ENCODE measurements at regions not wholly inside any gene's neighbourhood (a gene's known extent, or its start where the extent isn't known, plus 50 kb on each side); places are given as distances from the start of the nearest gene placed in this dataset.
"Not testable (repeated sequence)": the region's sequence is repeated elsewhere in the genome, so short reads cannot be mapped to it uniquely, and the experiment has no call there.

DNA sequence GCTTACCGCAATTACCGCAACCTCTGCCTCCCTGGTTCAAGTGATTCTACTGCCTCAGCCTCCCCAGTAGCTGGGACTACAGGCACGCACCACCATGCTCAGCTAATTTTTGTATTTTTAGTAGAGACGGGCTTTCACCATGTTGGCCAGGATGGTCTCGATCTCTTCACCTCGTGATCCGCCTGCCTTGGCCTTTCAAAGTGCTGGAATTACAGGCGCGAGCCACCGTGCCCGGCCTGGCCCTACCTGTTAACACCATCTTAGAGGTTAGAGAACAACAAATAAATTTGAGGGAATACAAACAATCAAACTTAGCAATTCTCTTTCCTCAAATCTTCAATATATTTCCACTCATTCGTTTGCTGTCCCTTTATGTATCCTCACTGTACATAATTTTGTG is 1810.5 kb upstream of the FLRT2 start:
- not testable (repeated sequence) for H3K4me1 ChIP-seq (ENCODE audit: control insufficient read depth, insufficient read depth, low read depth, low read length); H2AK5ac ChIP-seq (ENCODE audit: low read length, severe bottlenecking); H4K91ac ChIP-seq (ENCODE audit: low read length); H2BK15ac ChIP-seq (ENCODE audit: low read depth, poor library complexity, severe bottlenecking); H2AFZ ChIP-seq (ENCODE audit: low read depth, low read length); H3K18ac ChIP-seq (ENCODE audit: low read depth in 1 of 2, low read length in 2 of 2); H2BK12ac ChIP-seq (ENCODE audit: low read length in 2 of 2); H3K79me1 ChIP-seq (replicated peaks; ENCODE audit: low read length, poor library complexity, severe bottlenecking); H3K23ac ChIP-seq (ENCODE audit: low read length in 2 of 2); H3K27me3 ChIP-seq (ENCODE audit: control insufficient read depth in 1 of 2, insufficient read depth in 1 of 2, low read length in 2 of 2); H3K36me3 ChIP-seq (ENCODE audit: control insufficient read depth in 1 of 2, insufficient read depth in 2 of 2, low read depth in 1 of 2, low read length in 2 of 2); H3K4me2 ChIP-seq (ENCODE audit: low read length, poor library complexity, severe bottlenecking); H3K14ac ChIP-seq (ENCODE audit: low read length in 2 of 2); H3K4ac ChIP-seq (ENCODE audit: low read depth in 1 of 2, low read length in 2 of 2); H3K9ac ChIP-seq (ENCODE audit: low read length); H4K8ac ChIP-seq (ENCODE audit: low read length); H3K9me3 ChIP-seq (ENCODE audit: control insufficient read depth, low read length); H2BK120ac ChIP-seq (ENCODE audit: low read depth, low read length); H3K27ac ChIP-seq (ENCODE audit: low read length, poor library complexity, severe bottlenecking); H3K4me3 ChIP-seq (ENCODE audit: insufficient read depth in 1 of 2, low read depth in 1 of 2, low read length in 2 of 2); H2BK5ac ChIP-seq (ENCODE audit: low read depth, low read length, poor library complexity, severe bottlenecking); DNase-seq
- WGBS, result 97% methylated on average over 10 of the region's 12 CpGs

DNA sequence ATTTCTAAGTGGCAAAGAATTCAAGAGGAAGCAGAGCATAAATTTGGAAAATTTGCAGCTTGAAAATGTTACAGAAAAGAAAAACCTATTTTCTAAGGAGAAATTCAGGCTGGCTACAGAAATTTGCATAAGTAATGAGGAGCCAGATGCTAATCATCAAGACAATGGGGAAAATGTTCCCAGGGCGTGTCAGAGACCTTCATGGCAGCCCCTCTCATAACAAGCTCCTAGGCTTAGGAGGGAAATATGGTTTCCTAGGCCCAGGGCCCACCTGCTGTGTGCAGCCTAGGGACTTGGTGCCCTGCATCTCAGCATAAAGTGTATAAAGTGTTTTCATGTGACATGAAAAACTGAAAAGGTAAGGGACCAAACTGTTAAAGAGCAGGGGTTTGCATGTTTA is 1796.3 kb upstream of the FLRT2 start:
- Histone ChIP-seq H3K23ac (ENCODE audit: low read length in 2 of 2) (no peak overlapping the region), H2AK5ac (ENCODE audit: low read length, severe bottlenecking) (no peak overlapping the region), H3K9ac (ENCODE audit: low read length) (no peak overlapping the region), H3K27me3 (ENCODE audit: control insufficient read depth in 1 of 2, insufficient read depth in 1 of 2, low read length in 2 of 2) (no peaks in the 10 kb centered on the region), H2AFZ (ENCODE audit: low read depth, low read length) (no peak overlapping the region), H2BK5ac (ENCODE audit: low read depth, low read length, poor library complexity, severe bottlenecking) (no peak overlapping the region), H3K27ac (ENCODE audit: low read length, poor library complexity, severe bottlenecking) (no peak overlapping the region), H3K4me3 (ENCODE audit: insufficient read depth in 1 of 2, low read depth in 1 of 2, low read length in 2 of 2) (no peak overlapping the region), H3K9me3 (ENCODE audit: control insufficient read depth, low read length) (peaks cover 7% of the 10 kb centered on the region), H4K8ac (ENCODE audit: low read length) (no peak overlapping the region), H3K36me3 (ENCODE audit: control insufficient read depth in 1 of 2, insufficient read depth in 2 of 2, low read depth in 1 of 2, low read length in 2 of 2) (no peaks in the 10 kb centered on the region), H2BK120ac (ENCODE audit: low read depth, low read length) (no peak overlapping the region), H3K18ac (ENCODE audit: low read depth in 1 of 2, low read length in 2 of 2) (no peak overlapping the region), H3K79me1 (replicated peaks; ENCODE audit: low read length, poor library complexity, severe bottlenecking) (no peaks in the 10 kb centered on the region), H3K4me2 (ENCODE audit: low read length, poor library complexity, severe bottlenecking) (no peak overlapping the region), H2BK12ac (ENCODE audit: low read length in 2 of 2) (no peak overlapping the region), H3K4ac (ENCODE audit: low read depth in 1 of 2, low read length in 2 of 2) (no peak overlapping the region), H3K4me1 (ENCODE audit: control insufficient read depth, insufficient read depth, low read depth, low read length) (no peaks in the 10 kb centered on the region), H3K14ac (ENCODE audit: low read length in 2 of 2) (no peak overlapping the region), H2BK15ac (ENCODE audit: low read depth, poor library complexity, severe bottlenecking) (no peak overlapping the region), H4K91ac (ENCODE audit: low read length) (no peak overlapping the region)
- DNase-seq, result no peak
- 80% methylated on average over 1 of the region's 1 CpG for whole genome bisulfite sequencing

DNA sequence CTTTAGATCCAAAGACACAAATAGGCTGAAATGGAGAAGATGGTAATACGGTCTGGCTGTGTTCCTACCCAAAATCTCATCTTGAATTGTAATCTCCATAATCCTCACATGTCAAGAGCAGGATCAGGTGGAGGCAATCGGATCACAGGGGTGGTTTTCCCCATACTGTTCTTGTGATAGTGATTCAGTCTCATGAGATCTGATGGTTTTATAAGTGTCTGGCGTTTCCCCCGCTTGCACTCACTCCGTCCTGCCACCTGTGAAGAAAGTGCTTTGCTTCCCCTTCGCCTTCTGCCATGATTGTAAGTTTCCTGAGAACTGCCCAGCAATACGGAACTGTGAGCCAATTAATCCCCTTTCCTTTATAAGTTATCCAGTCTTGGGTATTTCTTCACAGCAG is 1795.5 kb upstream of the FLRT2 start:
- WGBS, result 88% methylated on average over 7 of the region's 7 CpGs
- no peak overlapping the region for H2BK15ac ChIP-seq (ENCODE audit: low read depth, poor library complexity, severe bottlenecking)
- no peak overlapping the region for H3K4ac ChIP-seq (ENCODE audit: low read depth in 1 of 2, low read length in 2 of 2)

DNA sequence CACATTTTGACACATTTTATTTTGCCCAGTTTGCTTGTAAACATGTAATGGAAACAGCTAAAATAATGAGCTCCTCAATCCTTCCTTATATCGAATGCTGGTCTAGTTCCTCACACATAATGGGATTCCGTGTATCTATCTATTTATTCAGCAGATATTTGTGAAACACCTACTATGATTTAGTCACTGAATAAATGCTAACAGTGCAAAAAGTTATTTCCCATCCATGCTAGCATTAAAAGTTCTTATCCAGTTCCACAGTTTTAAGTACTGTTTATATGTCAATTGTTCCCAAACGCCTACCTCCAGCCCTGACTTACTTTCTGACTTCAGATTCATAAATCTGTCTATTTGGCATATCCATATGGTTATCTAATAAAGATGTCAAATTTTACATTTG is 1788.7 kb upstream of the FLRT2 start:
- no peak overlapping the region for H3K9ac ChIP-seq (ENCODE audit: low read length)
- H3K27ac ChIP-seq (ENCODE audit: low read length, poor library complexity, severe bottlenecking), result no peak overlapping the region
- H2BK5ac ChIP-seq (ENCODE audit: low read depth, low read length, poor library complexity, severe bottlenecking), result no peak overlapping the region
- 100% methylated on average over 1 of the region's 3 CpGs for WGBS
- H3K79me1 ChIP-seq (replicated peaks; ENCODE audit: low read length, poor library complexity, severe bottlenecking), result no peaks in the 10 kb centered on the region
- no peak overlapping the region for H3K18ac ChIP-seq (ENCODE audit: low read depth in 1 of 2, low read length in 2 of 2)
- H3K36me3 ChIP-seq (ENCODE audit: control insufficient read depth in 1 of 2, insufficient read depth in 2 of 2, low read depth in 1 of 2, low read length in 2 of 2), result no peaks in the 10 kb centered on the region
- H3K4me2 ChIP-seq (ENCODE audit: low read length, poor library complexity, severe bottlenecking), result no peak overlapping the region
- H2BK120ac ChIP-seq (ENCODE audit: low read depth, low read length), result no peak overlapping the region
- no peaks in the 10 kb centered on the region for H3K27me3 ChIP-seq (ENCODE audit: control insufficient read depth in 1 of 2, insufficient read depth in 1 of 2, low read length in 2 of 2)
- no peak overlapping the region for H2AK5ac ChIP-seq (ENCODE audit: low read length, severe bottlenecking)
- no peaks in the 10 kb centered on the region for H3K9me3 ChIP-seq (ENCODE audit: control insufficient read depth, low read length)
- DNase-seq, result no peak
- H2BK15ac ChIP-seq (ENCODE audit: low read depth, poor library complexity, severe bottlenecking), result no peak overlapping the region
- H2AFZ ChIP-seq (ENCODE audit: low read depth, low read length), result no peak overlapping the region
- H4K91ac ChIP-seq (ENCODE audit: low read length), result no peak overlapping the region
- no peak overlapping the region for H3K4me3 ChIP-seq (ENCODE audit: insufficient read depth in 1 of 2, low read depth in 1 of 2, low read length in 2 of 2)
- H2BK12ac ChIP-seq (ENCODE audit: low read length in 2 of 2), result no peak overlapping the region
- H4K8ac ChIP-seq (ENCODE audit: low read length), result no peak overlapping the region
- H3K4ac ChIP-seq (ENCODE audit: low read depth in 1 of 2, low read length in 2 of 2), result no peak overlapping the region
- H3K14ac ChIP-seq (ENCODE audit: low read length in 2 of 2), result no peak overlapping the region
- H3K4me1 ChIP-seq (ENCODE audit: control insufficient read depth, insufficient read depth, low read depth, low read length), result no peaks in the 10 kb centered on the region
- H3K23ac ChIP-seq (ENCODE audit: low read length in 2 of 2), result no peak overlapping the region

More for the DNA sequence above, 1795.5 kb upstream of the FLRT2 start:
- no peak overlapping the region for H2AFZ ChIP-seq (ENCODE audit: low read depth, low read length)
- no peak overlapping the region for H2BK5ac ChIP-seq (ENCODE audit: low read depth, low read length, poor library complexity, severe bottlenecking)
- H2BK120ac ChIP-seq (ENCODE audit: low read depth, low read length), result no peak overlapping the region
- no peak for DNase-seq
- H3K9ac ChIP-seq (ENCODE audit: low read length), result no peak overlapping the region
- H3K9me3 ChIP-seq (ENCODE audit: control insufficient read depth, low read length), result peaks cover 4% of the 10 kb centered on the region
- no peak overlapping the region for H3K4me2 ChIP-seq (ENCODE audit: low read length, poor library complexity, severe bottlenecking)
- H3K27ac ChIP-seq (ENCODE audit: low read length, poor library complexity, severe bottlenecking), result no peak overlapping the region
- H3K36me3 ChIP-seq (ENCODE audit: control insufficient read depth in 1 of 2, insufficient read depth in 2 of 2, low read depth in 1 of 2, low read length in 2 of 2), result no peaks in the 10 kb centered on the region
- no peak overlapping the region for H3K4me3 ChIP-seq (ENCODE audit: insufficient read depth in 1 of 2, low read depth in 1 of 2, low read length in 2 of 2)
- H2AK5ac ChIP-seq (ENCODE audit: low read length, severe bottlenecking), result no peak overlapping the region
- no peak overlapping the region for H2BK12ac ChIP-seq (ENCODE audit: low read length in 2 of 2)
- no peaks in the 10 kb centered on the region for H3K4me1 ChIP-seq (ENCODE audit: control insufficient read depth, insufficient read depth, low read depth, low read length)
- no peak overlapping the region for H3K18ac ChIP-seq (ENCODE audit: low read depth in 1 of 2, low read length in 2 of 2)
- H3K14ac ChIP-seq (ENCODE audit: low read length in 2 of 2), result no peak overlapping the region
- no peak overlapping the region for H3K23ac ChIP-seq (ENCODE audit: low read length in 2 of 2)
- H3K79me1 ChIP-seq (replicated peaks; ENCODE audit: low read length, poor library complexity, severe bottlenecking), result no peaks in the 10 kb centered on the region
- no peak overlapping the region for H4K8ac ChIP-seq (ENCODE audit: low read length)
- H3K27me3 ChIP-seq (ENCODE audit: control insufficient read depth in 1 of 2, insufficient read depth in 1 of 2, low read length in 2 of 2), result no peaks in the 10 kb centered on the region
- H4K91ac ChIP-seq (ENCODE audit: low read length), result no peak overlapping the region
